GM12891 (cell line): ENCODE measurements at regions not wholly inside any gene's neighbourhood (a gene's known extent, or its start where the extent isn't known, plus 50 kb on each side); places are given as distances from the start of the nearest gene placed in this dataset.

Experiments
- PAX5 ChIP-seq: IDR thresholded peaks from 2 replicates; pipeline ENCODE4 v1.6.1; 2011; ENCODE audit warnings: low read length, moderate library complexity, mild to moderate bottlenecking; ENCODE audit not compliant: insufficient read depth, severe bottlenecking
- POLR2A ChIP-seq: IDR thresholded peaks from 2 replicates; pipeline ENCODE4 v1.6.1; 2011; ENCODE audit warnings: low read depth, low read length, control low read depth
- POLR2AphosphoS5 ChIP-seq: IDR thresholded peaks from 2 replicates; pipeline ENCODE4 v1.6.1; 2011; ENCODE audit warnings: low read depth, low read length, control low read depth
- POU2F2 ChIP-seq: IDR thresholded peaks from 2 replicates; pipeline ENCODE4 v1.6.1; 2011; ENCODE audit warnings: low read depth, mild to moderate bottlenecking, control low read depth, low read length, moderate library complexity
- SPI1 ChIP-seq: IDR thresholded peaks from 2 replicates; pipeline ENCODE4 v1.6.1; 2011; ENCODE audit warnings: low read depth, low read length, control low read depth
- TAF1 ChIP-seq: IDR thresholded peaks from 2 replicates; pipeline ENCODE4 v1.6.1; 2011; ENCODE audit warnings: low read depth, low read length, control low read depth

GRCh38 chr9:129343424-129344375, 165.6 kb upstream of the IER5L start:
- TF ChIP-seq POLR2A (no peak), POLR2AphosphoS5 (no peak), POU2F2 (no peak), TAF1 (no peak), PAX5 (no peak), SPI1 (no peak)
